ENCODE measurements at regions not wholly inside any gene's neighbourhood (a gene's known extent, or its start where the extent isn't known, plus 50 kb on each side); places are given as distances from the start of the nearest gene placed in this dataset.

GRCh38 chr2:217279556-217279955 is 419.7 kb upstream of the TNP1 start:
- Histone ChIP-seq H3K4me3 (ENCODE audit: low read length in 2 of 2) (no peak overlapping the region), H3K36me3 (ENCODE audit: control insufficient read depth in 1 of 2, insufficient read depth in 2 of 2, low read length in 1 of 2) (no peaks in the 10 kb centered on the region), H3K27ac (ENCODE audit: low read depth in 1 of 2, low read length in 2 of 2) (peak overlapping the region in 1 of 2 donors; percentile 71), H3K27me3 (ENCODE audit: control insufficient read depth in 1 of 2, insufficient read depth in 2 of 2, low read length in 1 of 2) (no peaks in the 10 kb centered on the region), H3K4me1 (ENCODE audit: control insufficient read depth in 1 of 2, insufficient read depth in 2 of 2, low read length in 2 of 2) (peaks cover 2 to 3% of the 10 kb centered on the region in 2 donors), H3K9me3 (ENCODE audit: control insufficient read depth, low read length) (no peaks in the 10 kb centered on the region)
- ATAC-seq (ENCODE audit: low FRiP score) (peak; percentile 79), DNase-seq (no peak)
- intact Hi-C loops (cut with DNase I), result no loop called here

GRCh38 chr2:217279140-217279539 is 419.3 kb upstream of the TNP1 start:
- Histone ChIP-seq H3K9me3 (ENCODE audit: control insufficient read depth, low read length) (no peaks in the 10 kb centered on the region), H3K27me3 (ENCODE audit: control insufficient read depth in 1 of 2, insufficient read depth in 2 of 2, low read length in 1 of 2) (no peaks in the 10 kb centered on the region), H3K4me3 (ENCODE audit: low read length in 2 of 2) (no peak overlapping the region), H3K4me1 (ENCODE audit: control insufficient read depth in 1 of 2, insufficient read depth in 2 of 2, low read length in 2 of 2) (peaks cover 2 to 3% of the 10 kb centered on the region in 2 donors), H3K27ac (ENCODE audit: low read depth in 1 of 2, low read length in 2 of 2) (peak overlapping the region; percentile 30 to 71), H3K36me3 (ENCODE audit: control insufficient read depth in 1 of 2, insufficient read depth in 2 of 2, low read length in 1 of 2) (no peaks in the 10 kb centered on the region)
- intact Hi-C loops (cut with DNase I), result no loop called here
- 78 to 91% methylated on average over 3 of the region's 3 CpGs for WGBS, 2 donors
- ATAC-seq (ENCODE audit: low FRiP score) (peak; percentile 8), DNase-seq (no peak)

- intact Hi-C loops (cut with DNase I), result no loop called here
- H3K27ac ChIP-seq (ENCODE audit: low read depth in 1 of 2, low read length in 2 of 2), result no peak overlapping the region
- WGBS, 2 donors, result 61 to 62% methylated on average over 8 of the region's 8 CpGs
- H3K9me3 ChIP-seq (ENCODE audit: control insufficient read depth, low read length), result no peaks in the 10 kb centered on the region
- H3K4me3 ChIP-seq (ENCODE audit: low read length in 2 of 2), result no peak overlapping the region
- no peaks in the 10 kb centered on the region for H3K27me3 ChIP-seq (ENCODE audit: control insufficient read depth in 1 of 2, insufficient read depth in 2 of 2, low read length in 1 of 2)
- peaks cover 2 to 3% of the 10 kb centered on the region in 2 donors for H3K4me1 ChIP-seq (ENCODE audit: control insufficient read depth in 1 of 2, insufficient read depth in 2 of 2, low read length in 2 of 2)
- DNase-seq (peak; percentile 56 to 74), ATAC-seq (ENCODE audit: low FRiP score) (peak; percentile 31)
- no peaks in the 10 kb centered on the region for H3K36me3 ChIP-seq (ENCODE audit: control insufficient read depth in 1 of 2, insufficient read depth in 2 of 2, low read length in 1 of 2)
Measured at GRCh38 chr2:217277646-217278398, 418.0 kb upstream of the TNP1 start.

- Histone ChIP-seq H3K27ac (ENCODE audit: low read depth in 1 of 2, low read length in 2 of 2) (no peak overlapping the region), H3K36me3 (ENCODE audit: control insufficient read depth in 1 of 2, insufficient read depth in 2 of 2, low read length in 1 of 2) (no peaks in the 10 kb centered on the region), H3K4me1 (ENCODE audit: control insufficient read depth in 1 of 2, insufficient read depth in 2 of 2, low read length in 2 of 2) (peaks cover 2 to 11% of the 10 kb centered on the region in 2 donors), H3K9me3 (ENCODE audit: control insufficient read depth, low read length) (no peaks in the 10 kb centered on the region), H3K27me3 (ENCODE audit: control insufficient read depth in 1 of 2, insufficient read depth in 2 of 2, low read length in 1 of 2) (no peaks in the 10 kb centered on the region), H3K4me3 (ENCODE audit: low read length in 2 of 2) (no peak overlapping the region)
- no peak for DNase-seq
- 97% methylated on average over 4 of the region's 4 CpGs for WGBS, 2 donors
- ATAC-seq (ENCODE audit: low FRiP score), result no peak
- intact Hi-C loops (cut with DNase I), result no loop called here
Measured at GRCh38 chr2:217276433-217276832, 416.6 kb upstream of the TNP1 start.

- intact Hi-C loops (cut with DNase I), result no loop called here
- whole genome bisulfite sequencing, 2 donors, result 93% methylated on average over 5 of the region's 5 CpGs
Measured at GRCh38 chr2:217275091-217275490, 415.2 kb upstream of the TNP1 start.

GRCh38 chr2:217274578-217274977 is 414.7 kb upstream of the TNP1 start:
- H3K36me3 ChIP-seq (ENCODE audit: control insufficient read depth in 1 of 2, insufficient read depth in 2 of 2, low read length in 1 of 2), result no peaks in the 10 kb centered on the region
- ATAC-seq (ENCODE audit: low FRiP score) (no peak), DNase-seq (no peak)
- no peaks in the 10 kb centered on the region for H3K9me3 ChIP-seq (ENCODE audit: control insufficient read depth, low read length)
- peaks cover 2 to 11% of the 10 kb centered on the region in 2 donors for H3K4me1 ChIP-seq (ENCODE audit: control insufficient read depth in 1 of 2, insufficient read depth in 2 of 2, low read length in 2 of 2)
- H3K27me3 ChIP-seq (ENCODE audit: control insufficient read depth in 1 of 2, insufficient read depth in 2 of 2, low read length in 1 of 2), result no peaks in the 10 kb centered on the region
- intact Hi-C loops (cut with DNase I), result no loop called here
- WGBS, 2 donors, result 73 to 74% methylated on average over 4 of the region's 4 CpGs
- H3K27ac ChIP-seq (ENCODE audit: low read depth in 1 of 2, low read length in 2 of 2), result no peak overlapping the region
- H3K4me3 ChIP-seq (ENCODE audit: low read length in 2 of 2), result no peak overlapping the region

More at GRCh38 chr2:217275091-217275490, 415.2 kb upstream of the TNP1 start:
- Histone ChIP-seq H3K4me3 (ENCODE audit: low read length in 2 of 2) (no peak overlapping the region), H3K27ac (ENCODE audit: low read depth in 1 of 2, low read length in 2 of 2) (no peak overlapping the region), H3K9me3 (ENCODE audit: control insufficient read depth, low read length) (no peaks in the 10 kb centered on the region), H3K36me3 (ENCODE audit: control insufficient read depth in 1 of 2, insufficient read depth in 2 of 2, low read length in 1 of 2) (no peaks in the 10 kb centered on the region), H3K4me1 (ENCODE audit: control insufficient read depth in 1 of 2, insufficient read depth in 2 of 2, low read length in 2 of 2) (peaks cover 2 to 11% of the 10 kb centered on the region in 2 donors), H3K27me3 (ENCODE audit: control insufficient read depth in 1 of 2, insufficient read depth in 2 of 2, low read length in 1 of 2) (no peaks in the 10 kb centered on the region)
- ATAC-seq (ENCODE audit: low FRiP score) (no peak), DNase-seq (no peak)

GRCh38 chr2:217273851-217274250 is 414.0 kb upstream of the TNP1 start:
- no peaks in the 10 kb centered on the region for H3K9me3 ChIP-seq (ENCODE audit: control insufficient read depth, low read length)
- H3K27ac ChIP-seq (ENCODE audit: low read depth in 1 of 2, low read length in 2 of 2), result no peak overlapping the region
- no peak overlapping the region for H3K4me3 ChIP-seq (ENCODE audit: low read length in 2 of 2)
- H3K36me3 ChIP-seq (ENCODE audit: control insufficient read depth in 1 of 2, insufficient read depth in 2 of 2, low read length in 1 of 2), result no peaks in the 10 kb centered on the region
- WGBS, 2 donors, result 61 to 65% methylated on average over 2 of the region's 2 CpGs
- H3K27me3 ChIP-seq (ENCODE audit: control insufficient read depth in 1 of 2, insufficient read depth in 2 of 2, low read length in 1 of 2), result no peaks in the 10 kb centered on the region
- DNase-seq (no peak), ATAC-seq (ENCODE audit: low FRiP score) (no peak)
- intact Hi-C loops (cut with DNase I), result no loop called here
- peaks cover 0 to 8% of the 10 kb centered on the region in 2 donors for H3K4me1 ChIP-seq (ENCODE audit: control insufficient read depth in 1 of 2, insufficient read depth in 2 of 2, low read length in 2 of 2)

- no peak overlapping the region for H3K27ac ChIP-seq (ENCODE audit: low read depth in 1 of 2, low read length in 2 of 2)
- 92 to 96% methylated on average over 4 of the region's 4 CpGs for WGBS, 2 donors
- no peak for ATAC-seq (ENCODE audit: low FRiP score)
Measured at GRCh38 chr2:217273162-217273561, 413.3 kb upstream of the TNP1 start.

GRCh38 chr2:217271813-217272212 is 411.9 kb upstream of the TNP1 start:
- no peaks in the 10 kb centered on the region for H3K36me3 ChIP-seq (ENCODE audit: control insufficient read depth in 1 of 2, insufficient read depth in 2 of 2, low read length in 1 of 2)
- no peaks in the 10 kb centered on the region for H3K9me3 ChIP-seq (ENCODE audit: control insufficient read depth, low read length)
- ATAC-seq (ENCODE audit: low FRiP score), result no peak
- H3K4me3 ChIP-seq (ENCODE audit: low read length in 2 of 2), result no peak overlapping the region
- no peaks in the 10 kb centered on the region for H3K27me3 ChIP-seq (ENCODE audit: control insufficient read depth in 1 of 2, insufficient read depth in 2 of 2, low read length in 1 of 2)
- peaks cover 0 to 8% of the 10 kb centered on the region in 2 donors for H3K4me1 ChIP-seq (ENCODE audit: control insufficient read depth in 1 of 2, insufficient read depth in 2 of 2, low read length in 2 of 2)
- 21 to 43% methylated on average over 3 of the region's 3 CpGs for WGBS, 2 donors
- no peak overlapping the region for H3K27ac ChIP-seq (ENCODE audit: low read depth in 1 of 2, low read length in 2 of 2)
- intact Hi-C loops (cut with DNase I), result no loop called here
- no peak for DNase-seq

More at GRCh38 chr2:217273162-217273561, 413.3 kb upstream of the TNP1 start:
- DNase-seq, result no peak
- H3K4me3 ChIP-seq (ENCODE audit: low read length in 2 of 2), result no peak overlapping the region
- no peaks in the 10 kb centered on the region for H3K27me3 ChIP-seq (ENCODE audit: control insufficient read depth in 1 of 2, insufficient read depth in 2 of 2, low read length in 1 of 2)
- H3K9me3 ChIP-seq (ENCODE audit: control insufficient read depth, low read length), result no peaks in the 10 kb centered on the region
- peaks cover 0 to 8% of the 10 kb centered on the region in 2 donors for H3K4me1 ChIP-seq (ENCODE audit: control insufficient read depth in 1 of 2, insufficient read depth in 2 of 2, low read length in 2 of 2)
- intact Hi-C loops (cut with DNase I), result no loop called here
- no peaks in the 10 kb centered on the region for H3K36me3 ChIP-seq (ENCODE audit: control insufficient read depth in 1 of 2, insufficient read depth in 2 of 2, low read length in 1 of 2)

All from aorta (tissue), 5 donors.